ENCODE measurements at regions not wholly inside any gene's neighbourhood (a gene's known extent, or its start where the extent isn't known, plus 50 kb on each side); places are given as distances from the start of the nearest gene placed in this dataset.

DNA sequence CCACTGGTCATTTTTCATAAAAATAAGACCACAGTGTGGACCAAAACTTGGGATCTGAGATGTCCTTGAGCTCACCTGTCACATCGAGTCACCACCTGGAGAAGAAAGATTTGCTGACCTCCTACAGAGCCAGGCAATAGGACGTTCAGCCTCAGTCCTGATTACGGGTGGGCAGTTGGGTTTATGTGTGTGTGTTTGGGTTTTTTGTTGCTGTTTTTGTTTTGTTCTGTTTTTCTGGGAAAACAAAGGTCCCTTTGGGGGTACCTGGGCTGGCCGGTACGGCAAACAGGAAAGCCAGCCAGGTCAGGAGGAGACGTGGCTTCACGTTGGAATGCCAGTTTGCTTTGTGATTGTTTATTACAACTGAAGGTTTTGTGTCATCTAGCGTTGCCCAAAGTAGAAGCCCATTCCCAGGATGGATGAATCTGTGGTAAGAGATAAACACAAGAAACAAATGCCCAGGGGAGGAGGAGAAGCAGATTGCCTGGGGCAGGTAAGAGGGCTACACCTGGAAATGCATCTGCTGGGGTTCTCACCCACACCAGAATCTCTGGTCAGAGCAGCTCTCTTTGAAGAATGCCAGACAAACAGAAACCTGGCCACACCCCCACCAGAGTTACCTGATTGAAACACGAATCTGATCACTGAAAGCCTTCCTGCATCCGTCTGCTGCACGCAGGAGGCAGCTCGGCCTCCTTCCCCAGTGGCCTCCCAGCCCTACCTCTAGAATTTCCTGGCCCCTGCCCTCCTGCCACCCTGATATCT, 100.1 kb upstream of the DIO3 start (continued):
- no peak for TF ChIP-seq NFAT5 (CRISPR knock-in tag; IDR thresholded peaks at IDR 0.05)
- TF ChIP-seq YEATS4 (CRISPR knock-in tag; IDR thresholded peaks at IDR 0.05; ENCODE audit: borderline replicate concordance): no peak
- no peak for TF ChIP-seq MXI1 (IDR thresholded peaks at IDR 0.05; ENCODE audit: borderline replicate concordance, low read depth, low read length)

DNA sequence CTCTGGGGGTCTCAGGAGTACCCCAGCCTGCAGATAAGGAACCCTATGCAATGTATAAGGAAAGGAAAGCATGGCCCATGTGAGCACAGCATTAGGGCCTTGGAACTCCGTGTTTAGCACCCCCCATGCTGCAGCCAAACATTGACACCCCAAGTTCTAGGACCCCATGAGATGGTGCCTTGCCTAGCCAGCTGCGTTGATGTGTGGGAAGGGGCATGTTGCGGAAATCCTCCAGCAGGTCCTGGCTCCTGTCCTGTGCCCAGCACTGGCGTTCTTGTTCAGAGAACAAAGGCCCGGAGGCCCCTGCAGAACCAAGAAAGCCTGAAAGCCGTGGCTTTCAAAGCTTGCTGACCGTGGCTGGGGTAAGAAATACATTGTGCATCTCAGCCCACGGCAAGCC, 99.4 kb upstream of the DIO3 start:
- no peaks in the 10 kb centered on the region for H3K9me3 ChIP-seq (ENCODE audit: low read length)
- H3K4me3 ChIP-seq (replicated peaks in 1 of 3; ENCODE audit: insufficient read depth in 1 of 3, low read depth in 2 of 3, low read length in 3 of 3): no peak overlapping the region
- H3K9ac ChIP-seq (ENCODE audit: insufficient read depth, low read depth, low read length): no peak overlapping the region
- no peaks in the 10 kb centered on the region for H4K20me1 ChIP-seq (ENCODE audit: insufficient read depth, low read length)
- ChIA-PET POLR2A (no interaction called here), CTCF (ENCODE audit: low intra/inter-chr PET ratio, low total read pairs) (no interaction called here)
- H3K36me3 ChIP-seq (replicated peaks in 1 of 2; ENCODE audit: control insufficient read depth in 1 of 2, insufficient read depth in 2 of 2, low read length in 2 of 2): no peaks in the 10 kb centered on the region
- no peak for TF ChIP-seq ZNF777 (CRISPR knock-in tag; IDR thresholded peaks at IDR 0.05)
- TF ChIP-seq NFE2L1 (CRISPR knock-in tag; IDR thresholded peaks at IDR 0.05; ENCODE audit: borderline replicate concordance): no peak
- TF ChIP-seq NFIB (CRISPR knock-in tag; IDR thresholded peaks at IDR 0.05; ENCODE audit: borderline replicate concordance): no peak
- TF ChIP-seq, protein P1, sequence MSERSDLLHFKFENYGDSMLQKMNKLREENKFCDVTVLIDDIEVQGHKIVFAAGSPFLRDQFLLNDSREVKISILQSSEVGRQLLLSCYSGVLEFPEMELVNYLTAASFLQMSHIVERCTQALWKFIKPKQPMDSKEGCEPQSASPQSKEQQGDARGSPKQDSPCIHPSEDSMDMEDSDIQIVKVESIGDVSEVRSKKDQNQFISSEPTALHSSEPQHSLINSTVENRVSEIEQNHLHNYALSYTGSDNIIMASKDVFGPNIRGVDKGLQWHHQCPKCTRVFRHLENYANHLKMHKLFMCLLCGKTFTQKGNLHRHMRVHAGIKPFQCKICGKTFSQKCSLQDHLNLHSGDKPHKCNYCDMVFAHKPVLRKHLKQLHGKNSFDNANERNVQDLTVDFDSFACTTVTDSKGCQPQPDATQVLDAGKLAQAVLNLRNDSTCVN (CRISPR knock-in tag; IDR thresholded peaks at IDR 0.05; ENCODE audit: borderline replicate concordance): no peak
- no peak for TF ChIP-seq KLF12 (CRISPR knock-in tag; IDR thresholded peaks at IDR 0.05; ENCODE audit: borderline replicate concordance)
- no peak for TF ChIP-seq HDAC6 (IDR thresholded peaks at IDR 0.05; ENCODE audit: low read depth, low read length)
- TF ChIP-seq CENPT (CRISPR knock-in tag; IDR thresholded peaks at IDR 0.05; ENCODE audit: low read depth): no peak
- TF ChIP-seq HMG20B (CRISPR knock-in tag; conservative IDR thresholded peaks at IDR 0.05): no peak
- peaks cover 3 to 50% of the 10 kb centered on the region in 2 experiments; a peak in 4 of 5 replicates for H3K27me3 ChIP-seq (ENCODE audit: control insufficient read depth in 1 of 2, insufficient read depth in 2 of 2, low read length in 2 of 2)
- peaks cover 15% of the 10 kb centered on the region for H3K4me1 ChIP-seq (ENCODE audit: insufficient read depth, low read length)
- ATAC-seq (no peak), DNase-seq (ENCODE audit: low spot score) (no peak), FAIRE-seq (no peak)
- no peak overlapping the region for H3K4me2 ChIP-seq (ENCODE audit: low read depth, low read length)
- 26% methylated on average over 6 of the region's 8 CpGs for WGBS (ENCODE audit: low lambda C conversion rate)
- H3K27ac ChIP-seq (ENCODE audit: extremely low read length, insufficient read depth, low read length): no peak overlapping the region
- intact Hi-C loops (cut with micrococcal nuclease; ENCODE audit: unreplicated experiment): no loop called here
- H3K79me2 ChIP-seq (ENCODE audit: insufficient read depth, low read length): no peaks in the 10 kb centered on the region
- BruUV-seq (replicated peaks): no TSS peak
- no peak overlapping the region for H2AFZ ChIP-seq (ENCODE audit: low read length)
- in situ Hi-C loops (cut with HindIII; ENCODE audit: extremely low pct_ligation_motif_present, low pct_unique_long_range_greater_than_20kb): no loop called here
